Calu3 (cell line): ENCODE measurements at regions not wholly inside any gene's neighbourhood (a gene's known extent, or its start where the extent isn't known, plus 50 kb on each side); places are given as distances from the start of the nearest gene placed in this dataset.

ENCODE experiments used
- BruUV-seq: library from RNA; stranded (reverse); fragments of 400-500 nt; replicated peaks from 2 replicates; lab custom pipeline; 2021; lab: Mats Ljungman, UMichigan
- CTCF ChIA-PET: fragments of 300-600 bp; sonication (Branson Sonifier 250); formaldehyde crosslinking; loops from one replicate; lab custom pipeline; 2022; ENCODE audit warnings: antibody characterized with exemption; lab: Charles Lee
- DNase-seq: peaks from one replicate; pipeline ENCODE4 v3.0.0; 2022
- H3K27ac Mint-ChIP-seq: one replicate; pipeline ENCODE4 v1.8.0; 2022; ENCODE audit warnings: mixed read lengths; ENCODE audit not compliant: unreplicated experiment
- H3K27me3 Mint-ChIP-seq: one replicate; pipeline ENCODE4 v1.8.0; 2022; ENCODE audit warnings: mixed read lengths; ENCODE audit not compliant: unreplicated experiment
- H3K36me3 Mint-ChIP-seq: one replicate; pipeline ENCODE4 v1.8.0; 2022; ENCODE audit warnings: mild to moderate bottlenecking, moderate library complexity, mixed read lengths; ENCODE audit not compliant: insufficient read depth, unreplicated experiment
- H3K4me1 Mint-ChIP-seq: one replicate; pipeline ENCODE4 v1.8.0; 2022; ENCODE audit warnings: mild to moderate bottlenecking, low read depth, mixed read lengths; ENCODE audit not compliant: unreplicated experiment
- H3K4me3 Mint-ChIP-seq: one replicate; pipeline ENCODE4 v1.8.0; 2022; ENCODE audit warnings: mild to moderate bottlenecking, low read depth, moderate library complexity, mixed read lengths; ENCODE audit not compliant: unreplicated experiment
- H3K9me3 Mint-ChIP-seq: one replicate; pipeline ENCODE4 v1.8.0; 2022; ENCODE audit warnings: low read depth, mixed read lengths; ENCODE audit not compliant: unreplicated experiment
- CTCF ChIP-seq: fragments of 200-600 bp; IDR thresholded peaks from one replicate; pipeline ENCODE4 v1.8.0; 2022; ENCODE audit warnings: antibody characterized with exemption; ENCODE audit not compliant: unreplicated experiment
- intact Hi-C: fragments of 100-400 bp; cut with micrococcal nuclease; formaldehyde crosslinking; loops from one replicate; pipeline ENCODE4 v1.10.0; 2022; ENCODE audit not compliant: unreplicated experiment

- CTCF ChIA-PET: no interaction called here
These were observed 108.4 kb downstream of the AIPL1 start for GRCh38 chr17:6326483-6326882.

GRCh38 chr17:6325741-6326140 is 109.2 kb downstream of the AIPL1 start:
- H3K27ac Mint-ChIP-seq: no peak overlapping the region
- no peaks in the 10 kb centered on the region for H3K36me3 Mint-ChIP-seq
- TF ChIP-seq CTCF: no peak
- H3K27me3 Mint-ChIP-seq: peaks cover 94% of the 10 kb centered on the region
- no TSS peak for BruUV-seq
- no peaks in the 10 kb centered on the region for H3K4me1 Mint-ChIP-seq
- CTCF ChIA-PET: no interaction called here
- H3K4me3 Mint-ChIP-seq: no peak overlapping the region
- no peaks in the 10 kb centered on the region for H3K9me3 Mint-ChIP-seq
- DNase-seq: no peak
- intact Hi-C loops: no loop called here

More at GRCh38 chr17:6326483-6326882, 108.4 kb downstream of the AIPL1 start:
- Mint-ChIP-seq H3K27me3 (peaks cover 94% of the 10 kb centered on the region), H3K4me1 (no peaks in the 10 kb centered on the region), H3K4me3 (no peak overlapping the region), H3K9me3 (no peaks in the 10 kb centered on the region), H3K27ac (no peak overlapping the region), H3K36me3 (no peaks in the 10 kb centered on the region)
- BruUV-seq: no TSS peak
- no peak for DNase-seq
- TF ChIP-seq CTCF: no peak
- intact Hi-C loops: no loop called here

- BruUV-seq: no TSS peak
- H3K9me3 Mint-ChIP-seq: no peaks in the 10 kb centered on the region
- H3K27ac Mint-ChIP-seq: no peak overlapping the region
- peaks cover 94% of the 10 kb centered on the region for H3K27me3 Mint-ChIP-seq
- H3K36me3 Mint-ChIP-seq: no peaks in the 10 kb centered on the region
- DNase-seq: no peak
- no peak for TF ChIP-seq CTCF
- H3K4me3 Mint-ChIP-seq: no peak overlapping the region
- H3K4me1 Mint-ChIP-seq: no peaks in the 10 kb centered on the region
- CTCF ChIA-PET: no interaction called here
- intact Hi-C loops: no loop called here
These were observed 109.9 kb downstream of the AIPL1 start for GRCh38 chr17:6325051-6325450.

- intact Hi-C loops: no loop called here
- Mint-ChIP-seq H3K4me1 (no peaks in the 10 kb centered on the region), H3K9me3 (no peaks in the 10 kb centered on the region), H3K36me3 (no peaks in the 10 kb centered on the region), H3K27ac (no peak overlapping the region), H3K27me3 (peaks cover 88% of the 10 kb centered on the region), H3K4me3 (no peak overlapping the region)
- no peak for TF ChIP-seq CTCF
- BruUV-seq: no TSS peak
- no peak for DNase-seq
- CTCF ChIA-PET: no interaction called here
These were observed 111.1 kb downstream of the AIPL1 start for GRCh38 chr17:6323626-6324356.
